Neural progenitor cell (in vitro differentiated cells): ENCODE measurements at regions not wholly inside any gene's neighbourhood (a gene's known extent, or its start where the extent isn't known, plus 50 kb on each side); places are given as distances from the start of the nearest gene placed in this dataset.

Experiments used
- EZH2 ChIP-seq: fragments of 200-600 bp; sonication (generic); IDR thresholded peaks from 2 replicates; pipeline ENCODE4 v1.6.1; 2017; ENCODE audit warnings: antibody characterized with exemption, mild to moderate bottlenecking, moderate library complexity
- EZH2phosphoT487 ChIP-seq: fragments of 200-600 bp; sonication (generic); IDR thresholded peaks from 2 replicates; pipeline ENCODE4 v1.6.1; 2017; ENCODE audit warnings: antibody characterized with exemption
- TF ChIP-seq, protein P1 (sequence below): fragments of 200-600 bp; sonication (generic); IDR thresholded peaks from 2 replicates; pipeline ENCODE4 v1.5.1; 2017; ENCODE audit warnings: antibody characterized with exemption, mild to moderate bottlenecking

DNA sequence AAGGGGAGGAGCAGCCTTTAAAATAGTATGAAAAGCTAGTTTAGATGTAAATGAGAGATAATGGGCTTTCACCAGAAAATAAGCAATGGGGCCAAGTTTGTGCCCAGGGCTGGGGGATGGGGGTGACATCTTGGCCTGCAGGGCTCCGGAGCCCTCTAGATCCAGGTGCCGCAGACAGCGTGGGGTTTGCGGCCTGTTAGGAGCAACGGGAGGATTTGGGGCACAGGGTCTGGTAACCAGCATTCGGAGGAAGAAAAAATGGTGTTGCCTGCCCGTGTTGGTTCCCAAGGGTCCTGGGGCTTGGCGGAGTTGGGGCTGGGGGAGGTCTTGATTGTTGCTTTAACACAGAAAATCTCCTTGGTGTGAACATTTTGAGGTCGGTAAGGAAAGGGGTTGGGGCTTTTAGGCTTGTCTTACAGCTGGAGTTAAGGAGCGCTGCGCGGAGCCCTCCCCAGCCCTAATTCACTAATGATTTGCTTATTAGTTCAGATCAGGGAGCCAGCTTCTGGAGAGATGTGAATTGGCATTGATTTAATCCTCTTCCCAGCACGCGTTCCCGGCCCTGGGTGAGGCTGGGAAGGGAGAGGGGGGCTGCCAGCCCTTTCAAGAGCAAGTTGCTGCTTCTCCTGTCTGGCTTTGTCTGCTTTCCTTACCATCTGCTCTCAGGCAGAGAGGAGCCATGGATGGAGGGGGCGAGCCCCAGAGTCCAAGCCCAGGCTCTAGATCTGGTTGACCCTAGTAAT is 443.4 kb downstream of the BCOR start:
- TF ChIP-seq, protein P1, sequence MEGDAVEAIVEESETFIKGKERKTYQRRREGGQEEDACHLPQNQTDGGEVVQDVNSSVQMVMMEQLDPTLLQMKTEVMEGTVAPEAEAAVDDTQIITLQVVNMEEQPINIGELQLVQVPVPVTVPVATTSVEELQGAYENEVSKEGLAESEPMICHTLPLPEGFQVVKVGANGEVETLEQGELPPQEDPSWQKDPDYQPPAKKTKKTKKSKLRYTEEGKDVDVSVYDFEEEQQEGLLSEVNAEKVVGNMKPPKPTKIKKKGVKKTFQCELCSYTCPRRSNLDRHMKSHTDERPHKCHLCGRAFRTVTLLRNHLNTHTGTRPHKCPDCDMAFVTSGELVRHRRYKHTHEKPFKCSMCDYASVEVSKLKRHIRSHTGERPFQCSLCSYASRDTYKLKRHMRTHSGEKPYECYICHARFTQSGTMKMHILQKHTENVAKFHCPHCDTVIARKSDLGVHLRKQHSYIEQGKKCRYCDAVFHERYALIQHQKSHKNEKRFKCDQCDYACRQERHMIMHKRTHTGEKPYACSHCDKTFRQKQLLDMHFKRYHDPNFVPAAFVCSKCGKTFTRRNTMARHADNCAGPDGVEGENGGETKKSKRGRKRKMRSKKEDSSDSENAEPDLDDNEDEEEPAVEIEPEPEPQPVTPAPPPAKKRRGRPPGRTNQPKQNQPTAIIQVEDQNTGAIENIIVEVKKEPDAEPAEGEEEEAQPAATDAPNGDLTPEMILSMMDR: no peak
- TF ChIP-seq EZH2phosphoT487 (no peak), EZH2 (no peak)
